ENCODE measurements at regions not wholly inside any gene's neighbourhood (a gene's known extent, or its start where the extent isn't known, plus 50 kb on each side); places are given as distances from the start of the nearest gene placed in this dataset.
A peak's percentile ranks its signal among the peaks of the same experiment; 100 is the strongest.
"Not testable (repeated sequence)": the region's sequence is repeated elsewhere in the genome, so short reads cannot be mapped to it uniquely, and the experiment has no call there.

DNA sequence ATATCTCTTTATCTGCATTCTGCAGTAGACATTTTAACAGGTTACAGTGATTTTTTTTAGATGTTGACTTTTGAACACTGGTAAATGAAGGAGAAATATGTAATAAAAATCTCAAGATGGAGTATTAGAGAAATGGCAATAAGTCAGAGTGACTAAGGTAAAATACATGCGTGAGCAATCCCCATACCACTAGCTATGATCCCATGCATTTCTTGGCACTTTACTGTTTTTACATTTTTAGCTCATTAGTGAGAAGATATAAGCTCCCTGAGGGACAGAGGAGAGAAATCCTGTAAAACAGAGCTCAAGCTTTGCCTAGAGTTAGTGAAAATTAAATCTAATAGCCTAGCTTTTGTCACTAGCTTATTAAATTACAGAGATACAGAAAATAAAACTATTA lies 181.9 kb upstream of the TRPM3 start:
- Histone ChIP-seq H3K27me3 (no peaks in the 10 kb centered on the region), H3K4me1 (no peaks in the 10 kb centered on the region), H3K4me3 (no peak overlapping the region), H3K36me3 (no peaks in the 10 kb centered on the region), H3K9me3 (no peaks in the 10 kb centered on the region), H3K27ac (no peak overlapping the region)
- 80 to 87% methylated on average over 1 of the region's 1 CpG for WGBS, 2 donors
- TF ChIP-seq EP300 (IDR thresholded peaks at IDR 0.05), result no peak
- TF ChIP-seq CTCF (IDR thresholded peaks at IDR 0.05), result no peak
- no peak for TF ChIP-seq POLR2A (IDR thresholded peaks at IDR 0.05)
- no peak for DNase-seq (ENCODE audit: low spot score in 2 of 2)

GRCh38 chr9:71302776-71303175 lies 181.4 kb upstream of the TRPM3 start:
- WGBS, 2 donors, result 62 to 68% methylated on average over 5 of the region's 5 CpGs
- Histone ChIP-seq H3K4me1 (no peaks in the 10 kb centered on the region), H3K27me3 (no peaks in the 10 kb centered on the region), H3K9me3 (no peaks in the 10 kb centered on the region), H3K36me3 (no peaks in the 10 kb centered on the region), H3K27ac (no peak overlapping the region), H3K4me3 (no peak overlapping the region)
- TF ChIP-seq EP300 (IDR thresholded peaks at IDR 0.05), result no peak
- TF ChIP-seq POLR2A (IDR thresholded peaks at IDR 0.05), result no peak
- TF ChIP-seq CTCF (IDR thresholded peaks at IDR 0.05), result no peak
- DNase-seq (ENCODE audit: low spot score in 2 of 2), result no peak

DNA sequence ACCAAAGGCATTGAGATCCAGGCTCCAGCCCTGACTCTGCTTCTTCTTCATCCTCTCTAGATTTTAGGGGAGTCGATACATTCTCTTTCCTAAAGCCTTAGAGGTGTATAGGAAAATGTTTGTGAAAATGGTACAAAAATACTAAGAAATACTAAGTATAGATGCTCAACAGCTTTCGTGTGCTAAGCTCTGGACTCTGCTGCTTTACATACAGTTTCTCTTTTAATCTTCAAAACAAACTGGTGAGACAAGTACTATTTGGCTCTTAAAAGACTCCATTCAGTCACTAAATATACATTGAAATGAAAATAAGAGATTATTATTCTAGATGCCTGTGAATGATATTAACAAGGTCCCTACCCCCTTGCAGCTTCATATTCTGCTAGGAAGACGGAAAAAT lies 174.5 kb upstream of the TRPM3 start:
- Histone ChIP-seq H3K4me3 (no peak overlapping the region), H3K9me3 (no peaks in the 10 kb centered on the region), H3K4me1 (no peaks in the 10 kb centered on the region), H3K36me3 (no peaks in the 10 kb centered on the region), H3K27ac (no peak overlapping the region), H3K27me3 (no peaks in the 10 kb centered on the region)
- TF ChIP-seq EP300 (IDR thresholded peaks at IDR 0.05), result no peak
- TF ChIP-seq POLR2A (IDR thresholded peaks at IDR 0.05), result no peak
- no peak for TF ChIP-seq CTCF (IDR thresholded peaks at IDR 0.05)
- DNase-seq (ENCODE audit: low spot score in 2 of 2), result no peak
- WGBS, 2 donors, result 73 to 80% methylated on average over 3 of the region's 3 CpGs

GRCh38 chr9:71286146-71286545 lies 164.7 kb upstream of the TRPM3 start:
- Histone ChIP-seq H3K27ac (no peak overlapping the region), H3K36me3 (no peaks in the 10 kb centered on the region), H3K4me3 (no peak overlapping the region), H3K4me1 (no peaks in the 10 kb centered on the region), H3K9me3 (no peaks in the 10 kb centered on the region), H3K27me3 (no peaks in the 10 kb centered on the region)
- no peak for TF ChIP-seq POLR2A (IDR thresholded peaks at IDR 0.05)
- TF ChIP-seq CTCF (IDR thresholded peaks at IDR 0.05), result no peak
- no peak for TF ChIP-seq EP300 (IDR thresholded peaks at IDR 0.05)
- 85 to 94% methylated on average over 4 of the region's 4 CpGs for WGBS, 2 donors
- no peak for DNase-seq (ENCODE audit: low spot score in 2 of 2)

DNA sequence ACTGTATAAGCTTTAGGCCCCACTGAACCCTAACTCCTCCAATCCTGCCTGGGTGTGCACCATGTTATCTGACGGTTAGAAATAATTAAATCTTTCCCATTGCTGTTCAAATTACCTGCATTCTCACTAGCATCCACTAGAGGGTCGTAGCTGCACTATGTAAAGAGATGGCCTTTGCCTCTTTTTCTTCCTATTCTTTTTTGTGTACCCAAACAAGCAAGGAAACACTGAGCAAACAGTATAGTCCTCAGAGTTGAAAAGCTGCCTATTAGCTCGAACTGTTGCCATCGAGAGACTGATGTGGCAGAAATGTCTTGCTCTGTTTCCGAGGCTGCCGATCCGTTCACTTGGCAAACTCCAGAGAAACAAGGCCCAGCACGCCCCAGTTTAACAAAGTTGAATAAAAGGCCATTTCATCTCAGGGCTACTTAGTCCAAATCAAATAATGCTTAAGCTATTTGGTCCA lies 163.8 kb upstream of the TRPM3 start:
- TF ChIP-seq CTCF (IDR thresholded peaks at IDR 0.05) (peak; percentile 69 to 85 (median 76)), POLR2A (IDR thresholded peaks at IDR 0.05) (no peak)
- Histone ChIP-seq H3K4me3 (peak overlapping the region in 1 of 4 donors; percentile 6), H3K27me3 (no peaks in the 10 kb centered on the region), H3K9me3 (no peaks in the 10 kb centered on the region), H3K27ac (peak overlapping the region in 2 of 4 donors; percentile 52 to 68), H3K4me1 (no peaks in the 10 kb centered on the region), H3K36me3 (no peaks in the 10 kb centered on the region)
- peak in 1 of 2 donors; percentile 83 for DNase-seq (ENCODE audit: low spot score in 2 of 2)
- WGBS, 2 donors, result 11 to 14% methylated on average over 8 of the region's 8 CpGs

DNA sequence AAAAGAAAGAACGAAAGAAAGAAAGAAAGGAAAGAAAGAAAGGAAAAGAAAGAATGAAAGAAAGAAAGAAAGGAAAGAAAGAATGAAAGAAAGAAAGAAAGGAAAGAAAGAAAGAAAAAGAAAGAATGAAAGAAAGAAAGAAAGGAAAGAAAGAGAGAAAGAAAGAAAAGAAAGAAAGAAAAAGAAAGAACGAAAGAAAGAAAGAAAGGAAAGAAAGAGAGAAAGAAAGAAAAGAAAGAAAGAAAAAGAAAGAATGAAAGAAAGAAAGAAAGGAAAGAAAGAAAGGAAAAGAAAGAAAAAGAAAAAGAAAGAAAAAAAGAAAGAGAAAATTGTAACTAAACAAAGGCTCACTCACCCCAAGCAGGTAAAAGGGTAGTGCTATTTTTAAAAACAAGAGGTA lies 160.7 kb upstream of the TRPM3 start:
- not testable (repeated sequence) for H3K9me3 ChIP-seq; H3K36me3 ChIP-seq; H3K4me3 ChIP-seq; DNase-seq (ENCODE audit: low spot score in 2 of 2); H3K27ac ChIP-seq; H3K4me1 ChIP-seq; H3K27me3 ChIP-seq
- 84 to 95% methylated on average over 2 of the region's 2 CpGs for WGBS, 2 donors

Data from tibial nerve (tissue), 4 donors.